GM23338 (cell line): ENCODE measurements at regions not wholly inside any gene's neighbourhood (a gene's known extent, or its start where the extent isn't known, plus 50 kb on each side); places are given as distances from the start of the nearest gene placed in this dataset.

Source experiments
- ATAC-seq: fragments of 200-7000 bp; cut with Tn5 transposase; 3 replicates; pipeline ENCODE4 v1.9.1; 2020
- DNase-seq: peaks from one replicate; pipeline ENCODE4 v3.0.0-alpha.2; 2015; ENCODE audit warnings: low spot score
- H2AFZ ChIP-seq: fragments of 200-600 bp; sonication (generic); 2 replicates; pipeline ENCODE4 v1.8.0; 2016; ENCODE audit warnings: antibody characterized with exemption, mild to moderate bottlenecking, moderate library complexity
- H3F3A ChIP-seq: fragments of 200-600 bp; sonication (generic); replicated peaks from 2 replicates; pipeline ENCODE4 v1.8.0; 2017; ENCODE audit warnings: antibody characterized with exemption, mixed run types, low read depth
- H3K27ac ChIP-seq: fragments of 200-600 bp; sonication (generic); 2 replicates; pipeline ENCODE4 v1.6.1; 2016; ENCODE audit warnings: low read depth
- H3K27me3 ChIP-seq: fragments of 200-600 bp; sonication (generic); 2 replicates; pipeline ENCODE4 v1.8.0; 2016; ENCODE audit warnings: mild to moderate bottlenecking, mixed run types, moderate library complexity; ENCODE audit not compliant: insufficient read depth
- H3K36me3 ChIP-seq: fragments of 200-600 bp; sonication (generic); 2 replicates; pipeline ENCODE4 v1.8.0; 2016; ENCODE audit warnings: mild to moderate bottlenecking; ENCODE audit not compliant: insufficient read depth
- H3K4me1 ChIP-seq: fragments of 200-600 bp; sonication (generic); 2 replicates; pipeline ENCODE4 v1.8.0; 2016; ENCODE audit warnings: mild to moderate bottlenecking, moderate library complexity; ENCODE audit not compliant: insufficient read depth
- H3K4me2 ChIP-seq: fragments of 200-600 bp; sonication (generic); 2 replicates; pipeline ENCODE4 v1.7.1; 2017; ENCODE audit warnings: mixed run types
- H3K4me3 ChIP-seq: fragments of 200-600 bp; sonication (generic); 2 replicates; pipeline ENCODE4 v1.6.1; 2016; ENCODE audit warnings: mixed run types
- H3K79me2 ChIP-seq: fragments of 200-600 bp; sonication (generic); replicated peaks from 2 replicates; pipeline ENCODE4 v1.8.0; 2017; ENCODE audit warnings: mild to moderate bottlenecking; ENCODE audit not compliant: insufficient read depth
- H3K9me2 ChIP-seq: fragments of 200-600 bp; sonication (generic); 2 replicates; pipeline ENCODE4 v1.8.0; 2017; ENCODE audit not compliant: insufficient read depth
- H4K20me1 ChIP-seq: fragments of 200-600 bp; sonication (generic); replicated peaks from 2 replicates; pipeline ENCODE4 v1.8.0; 2017; ENCODE audit warnings: mild to moderate bottlenecking; ENCODE audit not compliant: insufficient read depth
- H3K27ac Mint-ChIP-seq: 2 replicates; pipeline ENCODE4 v1.8.0; 2020; ENCODE audit warnings: inconsistent platforms, mild to moderate bottlenecking, moderate library complexity, mixed read lengths
- H3K27me3 Mint-ChIP-seq: 3 replicates; pipeline ENCODE4 v1.8.0; 2022; ENCODE audit warnings: low read depth, mild to moderate bottlenecking, moderate library complexity, mixed read lengths, inconsistent platforms; ENCODE audit not compliant: insufficient read depth, poor library complexity
- H3K36me3 Mint-ChIP-seq: 3 replicates; pipeline ENCODE4 v1.8.0; 2021; ENCODE audit warnings: low read depth, mild to moderate bottlenecking, inconsistent platforms, moderate library complexity, mixed read lengths
- H3K4me1 Mint-ChIP-seq: 3 replicates; pipeline ENCODE4 v1.8.0; 2020; ENCODE audit warnings: mild to moderate bottlenecking, inconsistent platforms, mixed read lengths
- H3K4me3 Mint-ChIP-seq: 3 replicates; pipeline ENCODE4 v1.8.0; 2021; ENCODE audit warnings: moderate library complexity, mild to moderate bottlenecking, inconsistent platforms, mixed read lengths
- H3K9me3 Mint-ChIP-seq: 3 replicates; pipeline ENCODE4 v1.8.0; 2020; ENCODE audit warnings: moderate library complexity, mild to moderate bottlenecking, inconsistent platforms, mixed read lengths
- CREB1 ChIP-seq: fragments of 250-450 bp; sonication (Bioruptor Pico); IDR thresholded peaks from 2 replicates; pipeline ENCODE4 v1.5.0; 2020; ENCODE audit warnings: low read depth, mild to moderate bottlenecking, moderate library complexity
- EZH2 ChIP-seq: fragments of 200-600 bp; sonication (generic); IDR thresholded peaks from one replicate; pipeline ENCODE4 v1.8.0; 2017; ENCODE audit warnings: antibody characterized with exemption, mild to moderate bottlenecking, low read depth; ENCODE audit not compliant: unreplicated experiment
- EZH2phosphoT487 ChIP-seq: fragments of 200-600 bp; sonication (generic); IDR thresholded peaks from one replicate; pipeline ENCODE4 v1.8.1; 2018; ENCODE audit warnings: antibody characterized with exemption; ENCODE audit not compliant: unreplicated experiment
- JUNB ChIP-seq: IDR thresholded peaks from one replicate; pipeline ENCODE4 v1.6.1; 2016; ENCODE audit warnings: antibody characterized with exemption; ENCODE audit not compliant: unreplicated experiment
- NANOG ChIP-seq: IDR thresholded peaks from 2 replicates; pipeline ENCODE4 v1.6.1; 2016; ENCODE audit warnings: antibody characterized with exemption, borderline replicate concordance
- POLR2AphosphoS5 ChIP-seq: IDR thresholded peaks from 2 replicates; pipeline ENCODE4 v1.6.1; 2016; ENCODE audit warnings: antibody characterized with exemption, low read depth
- STAT1 ChIP-seq: IDR thresholded peaks from one replicate; pipeline ENCODE4 v1.6.1; 2016; ENCODE audit warnings: antibody characterized with exemption; ENCODE audit not compliant: unreplicated experiment
- ZNF114 ChIP-seq: fragments of 250-450 bp; sonication (Bioruptor Pico); IDR thresholded peaks from 2 replicates; pipeline ENCODE4 v1.5.0; 2020; ENCODE audit warnings: mild to moderate bottlenecking, moderate library complexity
- ZNF331 ChIP-seq: fragments of 250-450 bp; sonication (Bioruptor Pico); IDR thresholded peaks from 2 replicates; pipeline ENCODE4 v1.5.0; 2020; ENCODE audit warnings: low read depth, mild to moderate bottlenecking, moderate library complexity
- TF ChIP-seq, protein P1 (sequence below): fragments of 250-450 bp; sonication (Bioruptor Pico); IDR thresholded peaks from 2 replicates; pipeline ENCODE4 v1.5.0; 2020; ENCODE audit warnings: mild to moderate bottlenecking, moderate library complexity
- TF ChIP-seq, protein P2 (sequence below), 2 experiments: fragments of 200-600 bp in 1 of 2; sonication (generic) in 1 of 2; conservative IDR thresholded peaks; 2 replicates each; pipeline versions ENCODE4 v1.5.1 to v1.6.1; 2016 to 2017; ENCODE audit warnings: antibody characterized with exemption in 2 of 2, low read depth in 2 of 2, mild to moderate bottlenecking in 2 of 2, moderate library complexity in 1 of 2
- TF ChIP-seq, protein P3 (sequence below): IDR thresholded peaks from 2 replicates; pipeline ENCODE4 v1.6.1; 2016; ENCODE audit warnings: antibody characterized with exemption
- TF ChIP-seq, protein P4 (sequence below): IDR thresholded peaks from one replicate; pipeline ENCODE4 v1.6.1; 2018; ENCODE audit warnings: antibody characterized with exemption; ENCODE audit not compliant: unreplicated experiment

DNA sequence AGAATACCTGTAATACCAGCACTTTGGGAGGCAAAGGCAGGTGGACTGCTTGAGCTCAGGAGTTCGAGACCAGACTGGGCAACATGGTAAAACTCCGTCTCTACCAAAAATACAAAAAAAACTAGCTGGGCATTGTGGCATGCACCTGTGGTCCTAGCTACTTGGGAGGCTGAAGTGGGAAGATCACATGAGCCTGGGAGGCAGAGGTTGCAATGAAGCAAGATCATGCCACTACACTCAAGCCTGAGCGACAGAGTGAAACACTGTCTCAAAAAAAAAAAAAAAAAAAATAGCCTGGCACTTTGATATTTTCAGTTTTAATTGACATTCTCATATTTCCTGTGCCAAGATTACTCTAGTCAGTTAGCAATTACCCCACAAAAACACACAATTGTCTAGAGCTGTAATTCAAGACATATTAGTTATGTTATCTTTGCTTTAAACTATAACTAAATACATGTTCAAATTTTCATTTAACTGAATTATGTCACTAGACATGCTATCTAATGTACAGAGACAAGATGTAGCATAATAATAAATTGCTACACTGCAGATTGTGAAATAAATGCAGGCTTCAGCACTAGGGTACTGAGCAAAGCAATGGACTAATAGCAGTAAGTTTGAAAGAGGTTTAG is 378.2 kb upstream of the GRAMD2B start:
- H3K36me3 Mint-ChIP-seq, result no peaks in the 10 kb centered on the region
- no peak overlapping the region for H3K27ac Mint-ChIP-seq
- peaks cover 2% of the 10 kb centered on the region for H3K27me3 Mint-ChIP-seq
- no peaks in the 10 kb centered on the region for H3K9me3 Mint-ChIP-seq
- H3K4me3 Mint-ChIP-seq, result no peak overlapping the region
- H3K36me3 ChIP-seq, result no peaks in the 10 kb centered on the region
- H3K4me1 ChIP-seq, result peaks cover 18% of the 10 kb centered on the region
- TF ChIP-seq EZH2phosphoT487, result no peak
- TF ChIP-seq, protein P1, sequence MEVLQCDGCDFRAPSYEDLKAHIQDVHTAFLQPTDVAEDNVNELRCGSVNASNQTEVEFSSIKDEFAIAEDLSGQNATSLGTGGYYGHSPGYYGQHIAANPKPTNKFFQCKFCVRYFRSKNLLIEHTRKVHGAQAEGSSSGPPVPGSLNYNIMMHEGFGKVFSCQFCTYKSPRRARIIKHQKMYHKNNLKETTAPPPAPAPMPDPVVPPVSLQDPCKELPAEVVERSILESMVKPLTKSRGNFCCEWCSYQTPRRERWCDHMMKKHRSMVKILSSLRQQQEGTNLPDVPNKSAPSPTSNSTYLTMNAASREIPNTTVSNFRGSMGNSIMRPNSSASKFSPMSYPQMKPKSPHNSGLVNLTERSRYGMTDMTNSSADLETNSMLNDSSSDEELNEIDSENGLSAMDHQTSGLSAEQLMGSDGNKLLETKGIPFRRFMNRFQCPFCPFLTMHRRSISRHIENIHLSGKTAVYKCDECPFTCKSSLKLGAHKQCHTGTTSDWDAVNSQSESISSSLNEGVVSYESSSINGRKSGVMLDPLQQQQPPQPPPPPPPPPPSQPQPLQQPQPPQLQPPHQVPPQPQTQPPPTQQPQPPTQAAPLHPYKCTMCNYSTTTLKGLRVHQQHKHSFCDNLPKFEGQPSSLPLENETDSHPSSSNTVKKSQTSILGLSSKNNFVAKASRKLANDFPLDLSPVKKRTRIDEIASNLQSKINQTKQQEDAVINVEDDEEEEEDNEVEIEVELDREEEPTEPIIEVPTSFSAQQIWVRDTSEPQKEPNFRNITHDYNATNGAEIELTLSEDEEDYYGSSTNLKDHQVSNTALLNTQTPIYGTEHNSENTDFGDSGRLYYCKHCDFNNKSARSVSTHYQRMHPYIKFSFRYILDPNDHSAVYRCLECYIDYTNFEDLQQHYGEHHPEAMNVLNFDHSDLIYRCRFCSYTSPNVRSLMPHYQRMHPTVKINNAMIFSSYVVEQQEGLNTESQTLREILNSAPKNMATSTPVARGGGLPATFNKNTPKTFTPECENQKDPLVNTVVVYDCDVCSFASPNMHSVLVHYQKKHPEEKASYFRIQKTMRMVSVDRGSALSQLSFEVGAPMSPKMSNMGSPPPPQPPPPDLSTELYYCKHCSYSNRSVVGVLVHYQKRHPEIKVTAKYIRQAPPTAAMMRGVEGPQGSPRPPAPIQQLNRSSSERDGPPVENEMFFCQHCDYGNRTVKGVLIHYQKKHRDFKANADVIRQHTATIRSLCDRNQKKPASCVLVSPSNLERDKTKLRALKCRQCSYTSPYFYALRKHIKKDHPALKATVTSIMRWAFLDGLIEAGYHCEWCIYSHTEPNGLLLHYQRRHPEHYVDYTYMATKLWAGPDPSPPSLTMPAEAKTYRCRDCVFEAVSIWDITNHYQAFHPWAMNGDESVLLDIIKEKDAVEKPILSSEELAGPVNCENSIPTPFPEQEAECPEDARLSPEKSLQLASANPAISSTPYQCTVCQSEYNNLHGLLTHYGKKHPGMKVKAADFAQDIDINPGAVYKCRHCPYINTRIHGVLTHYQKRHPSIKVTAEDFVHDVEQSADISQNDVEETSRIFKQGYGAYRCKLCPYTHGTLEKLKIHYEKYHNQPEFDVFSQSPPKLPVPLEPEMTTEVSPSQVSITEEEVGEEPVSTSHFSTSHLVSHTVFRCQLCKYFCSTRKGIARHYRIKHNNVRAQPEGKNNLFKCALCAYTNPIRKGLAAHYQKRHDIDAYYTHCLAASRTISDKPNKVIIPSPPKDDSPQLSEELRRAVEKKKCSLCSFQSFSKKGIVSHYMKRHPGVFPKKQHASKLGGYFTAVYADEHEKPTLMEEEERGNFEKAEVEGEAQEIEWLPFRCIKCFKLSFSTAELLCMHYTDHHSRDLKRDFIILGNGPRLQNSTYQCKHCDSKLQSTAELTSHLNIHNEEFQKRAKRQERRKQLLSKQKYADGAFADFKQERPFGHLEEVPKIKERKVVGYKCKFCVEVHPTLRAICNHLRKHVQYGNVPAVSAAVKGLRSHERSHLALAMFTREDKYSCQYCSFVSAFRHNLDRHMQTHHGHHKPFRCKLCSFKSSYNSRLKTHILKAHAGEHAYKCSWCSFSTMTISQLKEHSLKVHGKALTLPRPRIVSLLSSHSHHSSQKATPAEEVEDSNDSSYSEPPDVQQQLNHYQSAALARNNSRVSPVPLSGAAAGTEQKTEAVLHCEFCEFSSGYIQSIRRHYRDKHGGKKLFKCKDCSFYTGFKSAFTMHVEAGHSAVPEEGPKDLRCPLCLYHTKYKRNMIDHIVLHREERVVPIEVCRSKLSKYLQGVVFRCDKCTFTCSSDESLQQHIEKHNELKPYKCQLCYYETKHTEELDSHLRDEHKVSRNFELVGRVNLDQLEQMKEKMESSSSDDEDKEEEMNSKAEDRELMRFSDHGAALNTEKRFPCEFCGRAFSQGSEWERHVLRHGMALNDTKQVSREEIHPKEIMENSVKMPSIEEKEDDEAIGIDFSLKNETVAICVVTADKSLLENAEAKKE (CRISPR knock-in tag), result no peak
- TF ChIP-seq, protein P2, sequence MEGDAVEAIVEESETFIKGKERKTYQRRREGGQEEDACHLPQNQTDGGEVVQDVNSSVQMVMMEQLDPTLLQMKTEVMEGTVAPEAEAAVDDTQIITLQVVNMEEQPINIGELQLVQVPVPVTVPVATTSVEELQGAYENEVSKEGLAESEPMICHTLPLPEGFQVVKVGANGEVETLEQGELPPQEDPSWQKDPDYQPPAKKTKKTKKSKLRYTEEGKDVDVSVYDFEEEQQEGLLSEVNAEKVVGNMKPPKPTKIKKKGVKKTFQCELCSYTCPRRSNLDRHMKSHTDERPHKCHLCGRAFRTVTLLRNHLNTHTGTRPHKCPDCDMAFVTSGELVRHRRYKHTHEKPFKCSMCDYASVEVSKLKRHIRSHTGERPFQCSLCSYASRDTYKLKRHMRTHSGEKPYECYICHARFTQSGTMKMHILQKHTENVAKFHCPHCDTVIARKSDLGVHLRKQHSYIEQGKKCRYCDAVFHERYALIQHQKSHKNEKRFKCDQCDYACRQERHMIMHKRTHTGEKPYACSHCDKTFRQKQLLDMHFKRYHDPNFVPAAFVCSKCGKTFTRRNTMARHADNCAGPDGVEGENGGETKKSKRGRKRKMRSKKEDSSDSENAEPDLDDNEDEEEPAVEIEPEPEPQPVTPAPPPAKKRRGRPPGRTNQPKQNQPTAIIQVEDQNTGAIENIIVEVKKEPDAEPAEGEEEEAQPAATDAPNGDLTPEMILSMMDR (conservative IDR thresholded peaks at IDR 0.05; ENCODE audit: low read depth in 2 of 2), result no peak
- TF ChIP-seq, protein P3, sequence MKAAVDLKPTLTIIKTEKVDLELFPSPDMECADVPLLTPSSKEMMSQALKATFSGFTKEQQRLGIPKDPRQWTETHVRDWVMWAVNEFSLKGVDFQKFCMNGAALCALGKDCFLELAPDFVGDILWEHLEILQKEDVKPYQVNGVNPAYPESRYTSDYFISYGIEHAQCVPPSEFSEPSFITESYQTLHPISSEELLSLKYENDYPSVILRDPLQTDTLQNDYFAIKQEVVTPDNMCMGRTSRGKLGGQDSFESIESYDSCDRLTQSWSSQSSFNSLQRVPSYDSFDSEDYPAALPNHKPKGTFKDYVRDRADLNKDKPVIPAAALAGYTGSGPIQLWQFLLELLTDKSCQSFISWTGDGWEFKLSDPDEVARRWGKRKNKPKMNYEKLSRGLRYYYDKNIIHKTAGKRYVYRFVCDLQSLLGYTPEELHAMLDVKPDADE, result no peak
- TF ChIP-seq, protein P4, sequence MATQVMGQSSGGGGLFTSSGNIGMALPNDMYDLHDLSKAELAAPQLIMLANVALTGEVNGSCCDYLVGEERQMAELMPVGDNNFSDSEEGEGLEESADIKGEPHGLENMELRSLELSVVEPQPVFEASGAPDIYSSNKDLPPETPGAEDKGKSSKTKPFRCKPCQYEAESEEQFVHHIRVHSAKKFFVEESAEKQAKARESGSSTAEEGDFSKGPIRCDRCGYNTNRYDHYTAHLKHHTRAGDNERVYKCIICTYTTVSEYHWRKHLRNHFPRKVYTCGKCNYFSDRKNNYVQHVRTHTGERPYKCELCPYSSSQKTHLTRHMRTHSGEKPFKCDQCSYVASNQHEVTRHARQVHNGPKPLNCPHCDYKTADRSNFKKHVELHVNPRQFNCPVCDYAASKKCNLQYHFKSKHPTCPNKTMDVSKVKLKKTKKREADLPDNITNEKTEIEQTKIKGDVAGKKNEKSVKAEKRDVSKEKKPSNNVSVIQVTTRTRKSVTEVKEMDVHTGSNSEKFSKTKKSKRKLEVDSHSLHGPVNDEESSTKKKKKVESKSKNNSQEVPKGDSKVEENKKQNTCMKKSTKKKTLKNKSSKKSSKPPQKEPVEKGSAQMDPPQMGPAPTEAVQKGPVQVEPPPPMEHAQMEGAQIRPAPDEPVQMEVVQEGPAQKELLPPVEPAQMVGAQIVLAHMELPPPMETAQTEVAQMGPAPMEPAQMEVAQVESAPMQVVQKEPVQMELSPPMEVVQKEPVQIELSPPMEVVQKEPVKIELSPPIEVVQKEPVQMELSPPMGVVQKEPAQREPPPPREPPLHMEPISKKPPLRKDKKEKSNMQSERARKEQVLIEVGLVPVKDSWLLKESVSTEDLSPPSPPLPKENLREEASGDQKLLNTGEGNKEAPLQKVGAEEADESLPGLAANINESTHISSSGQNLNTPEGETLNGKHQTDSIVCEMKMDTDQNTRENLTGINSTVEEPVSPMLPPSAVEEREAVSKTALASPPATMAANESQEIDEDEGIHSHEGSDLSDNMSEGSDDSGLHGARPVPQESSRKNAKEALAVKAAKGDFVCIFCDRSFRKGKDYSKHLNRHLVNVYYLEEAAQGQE, result no peak
- TF ChIP-seq STAT1, result no peak
- TF ChIP-seq JUNB, result no peak
- no peak for TF ChIP-seq ZNF331 (CRISPR knock-in tag)
- no peak for TF ChIP-seq EZH2
- no peak for TF ChIP-seq POLR2AphosphoS5
- TF ChIP-seq CREB1 (CRISPR knock-in tag), result no peak
- no peak for TF ChIP-seq NANOG
- no peak for TF ChIP-seq ZNF114 (CRISPR knock-in tag)
- no peak overlapping the region for H3K27ac ChIP-seq
- no peak overlapping the region for H3K4me3 ChIP-seq
- no peaks in the 10 kb centered on the region for H3F3A ChIP-seq
- H3K79me2 ChIP-seq, result no peaks in the 10 kb centered on the region
- no peaks in the 10 kb centered on the region; the same call in 1 of the 2 replicates for H3K9me2 ChIP-seq
- DNase-seq, result no peak
- no peaks in the 10 kb centered on the region for H4K20me1 ChIP-seq
- no peak for ATAC-seq
- no peak overlapping the region for H3K4me2 ChIP-seq
- no peaks in the 10 kb centered on the region for H3K27me3 ChIP-seq
- H2AFZ ChIP-seq, result no peak overlapping the region
- peaks cover 21% of the 10 kb centered on the region for H3K4me1 Mint-ChIP-seq
